HepG2 (cell line): ENCODE measurements at regions not wholly inside any gene's neighbourhood (a gene's known extent, or its start where the extent isn't known, plus 50 kb on each side); places are given as distances from the start of the nearest gene placed in this dataset.

Source experiments
- ATAC-seq: fragments of 200-7000 bp; cut with Tn5 transposase; 3 replicates; pipeline ENCODE4 v1.9.1; 2020; ENCODE audit warnings: mild to moderate bottlenecking, moderate library complexity
- BruUV-seq: library from RNA; stranded (reverse); fragments of 400-500 nt; replicated peaks from 2 replicates; lab custom pipeline; 2021; lab: Mats Ljungman, UMichigan
- CTCF ChIA-PET: fragments of 300-600 bp; formaldehyde crosslinking; extraction: SDS; loops from one replicate; lab custom pipeline; 2021; ENCODE audit warnings: low total read pairs, inconsistent platforms, low intra/inter-chr PET ratio; lab: Yijun Ruan, JAX
- POLR2A ChIA-PET: fragments of 350-600 bp; sonication (Branson Sonifier 250); formaldehyde crosslinking; loops from one replicate; lab custom pipeline; 2020; ENCODE audit warnings: antibody characterized with exemption, inconsistent platforms; lab: Yijun Ruan, JAX
- DNase-seq: peaks from one replicate; pipeline ENCODE4 v3.0.0-alpha.2; 2015; ENCODE audit warnings: low spot score
- FAIRE-seq: peaks from 3 replicates; lab custom pipeline; 2011; peaks lifted over from hg19 to GRCh38; lab: Jason Lieb, UNC
- H2AFZ ChIP-seq: one replicate; pipeline ENCODE4 v1.6.1; 2011; ENCODE audit warnings: low read length, inconsistent platforms
- H3K27ac ChIP-seq: fragments of 300-600 bp; 3 replicates; pipeline ENCODE4 v1.8.0; 2011; ENCODE audit warnings: mixed run types, mild to moderate bottlenecking, mixed read lengths, low read length, inconsistent platforms; ENCODE audit not compliant: insufficient read depth; ENCODE audit errors: extremely low read length
- H3K27me3 ChIP-seq, 2 experiments: fragments of 200-600 bp in 1 of 2; 2 replicates in 1 of 2; 3 replicates in 1 of 2; pipeline versions ENCODE4 v1.6.0 to v1.8.0; 2011; ENCODE audit warnings: low read length in 2 of 2, mild to moderate bottlenecking in 2 of 2, moderate library complexity in 2 of 2, inconsistent platforms in 1 of 2; ENCODE audit not compliant: insufficient read depth in 2 of 2, control insufficient read depth in 1 of 2
- H3K36me3 ChIP-seq, 2 experiments: fragments of 200-600 bp in 1 of 2; replicated peaks in 1 of 2; 2 replicates in 1 of 2; 3 replicates in 1 of 2; pipeline versions ENCODE4 v1.5.1 to v1.8.0; 2011; ENCODE audit warnings: low read length in 2 of 2, inconsistent platforms in 1 of 2; ENCODE audit not compliant: insufficient read depth in 2 of 2, control insufficient read depth in 1 of 2
- H3K4me1 ChIP-seq: 2 replicates; pipeline ENCODE4 v1.5.1; 2012; ENCODE audit warnings: low read length, inconsistent platforms; ENCODE audit not compliant: insufficient read depth
- H3K4me2 ChIP-seq: 2 replicates; pipeline ENCODE4 v1.6.0; 2011; ENCODE audit warnings: low read depth, low read length, inconsistent platforms
- H3K4me3 ChIP-seq, 3 experiments: fragments of 200-600 bp in 1 of 3; sonication (generic), shearing (Covaris generic) in 1 of 3; replicated peaks in 1 of 3; 2 replicates each; pipeline ENCODE4 v1.5.1; 2011 to 2016; ENCODE audit warnings: low read length in 3 of 3, inconsistent platforms in 2 of 3, low read depth in 2 of 3, mild to moderate bottlenecking in 2 of 3, control low read depth in 1 of 3, mixed read lengths in 1 of 3; ENCODE audit not compliant: insufficient read depth in 1 of 3
- H3K79me2 ChIP-seq: one replicate; pipeline ENCODE4 v1.6.1; 2011; ENCODE audit warnings: low read length, inconsistent platforms; ENCODE audit not compliant: insufficient read depth
- H3K9ac ChIP-seq: 2 replicates; pipeline ENCODE4 v1.6.0; 2011; ENCODE audit warnings: mild to moderate bottlenecking, low read depth, low read length, inconsistent platforms; ENCODE audit not compliant: insufficient read depth
- H3K9me3 ChIP-seq: 2 replicates; pipeline ENCODE4 v1.5.1; 2012; ENCODE audit warnings: mild to moderate bottlenecking, low read length
- H4K20me1 ChIP-seq: 2 replicates; pipeline ENCODE4 v1.6.0; 2011; ENCODE audit warnings: inconsistent platforms, mild to moderate bottlenecking, low read length, moderate library complexity; ENCODE audit not compliant: insufficient read depth
- AHDC1 ChIP-seq: sonication (generic); formaldehyde crosslinking; IDR thresholded peaks from 2 replicates; pipeline ENCODE4 v1.5.1; 2020; ENCODE audit warnings: mild to moderate bottlenecking, missing genetic modification reagents, borderline replicate concordance
- ARID3A ChIP-seq: IDR thresholded peaks from 2 replicates; pipeline ENCODE4 v1.6.1; 2012; ENCODE audit warnings: low read depth, low read length, improper control_type of control experiment
- ELF3 ChIP-seq: IDR thresholded peaks from 2 replicates; pipeline ENCODE4 v1.6.1; 2016; ENCODE audit warnings: missing genetic modification reagents, missing compliant biosample characterization
- FOXA3 ChIP-seq: IDR thresholded peaks from 2 replicates; pipeline ENCODE4 v1.6.1; 2016; ENCODE audit warnings: missing genetic modification reagents, missing compliant biosample characterization
- GABPA ChIP-seq, 2 experiments: IDR thresholded peaks; 2 replicates each; pipeline ENCODE4 v1.6.1; 2011 to 2016; ENCODE audit warnings: low read depth in 2 of 2, low read length in 1 of 2, missing biosample characterization in 1 of 2, missing genetic modification characterization in 1 of 2
- HNF4A ChIP-seq: sonication (generic); formaldehyde crosslinking; IDR thresholded peaks from 2 replicates; pipeline ENCODE4 v1.4.0; 2020; ENCODE audit warnings: missing genetic modification reagents
- MBD4 ChIP-seq: IDR thresholded peaks from 2 replicates; pipeline ENCODE4 v1.6.1; 2012; ENCODE audit warnings: low read length, inconsistent platforms, borderline replicate concordance
- MXI1 ChIP-seq: IDR thresholded peaks from 3 replicates; pipeline ENCODE4 v1.6.1; 2012; ENCODE audit warnings: low read depth, low read length, inconsistent platforms, borderline replicate concordance
- NCOR1 ChIP-seq: fragments of 200-600 bp; sonication (generic); IDR thresholded peaks from 2 replicates; pipeline ENCODE4 v1.7.0; 2017; ENCODE audit warnings: antibody characterized with exemption, low read length, borderline replicate concordance
- PHF5A ChIP-seq: IDR thresholded peaks from one replicate; pipeline ENCODE4 v1.6.1; 2018; ENCODE audit warnings: low read depth, missing genetic modification reagents; ENCODE audit not compliant: unreplicated experiment
- TBX3 ChIP-seq: fragments of 450-650 bp; IDR thresholded peaks from 2 replicates; pipeline ENCODE4 v1.6.1; 2017; ENCODE audit warnings: antibody characterized with exemption, mild to moderate bottlenecking, inconsistent platforms, borderline replicate concordance
- ZNF768 ChIP-seq: sonication (generic); formaldehyde crosslinking; IDR thresholded peaks from 2 replicates; pipeline ENCODE4 v1.4.0; 2020; ENCODE audit warnings: missing genetic modification reagents
- WGBS: methylation state at CpG from one replicate; pipeline ENCODE4 v1.1.6; 2017; ENCODE audit warnings: low lambda C conversion rate; 5-methylcytosine and 5-hydroxymethylcytosine counted together
- in situ Hi-C: cut with HindIII; loops from 2 replicates; pipeline ENCODE4 v1.10.0; 2017; ENCODE audit warnings: low pct_unique_long_range_greater_than_20kb; ENCODE audit not compliant: extremely low pct_ligation_motif_present
- intact Hi-C: fragments of 100-400 bp; cut with micrococcal nuclease; formaldehyde crosslinking; loops from one replicate; pipeline ENCODE4 v1.10.0; 2022; ENCODE audit not compliant: unreplicated experiment
- TF ChIP-seq, protein P1 (sequence below): sonication (generic); IDR thresholded peaks from 2 replicates; pipeline ENCODE4 v1.6.1; 2016; ENCODE audit warnings: low read depth, borderline replicate concordance
- TF ChIP-seq, protein P2 (sequence below): IDR thresholded peaks from 2 replicates; pipeline ENCODE4 v1.6.1; 2012; ENCODE audit warnings: inconsistent platforms

- Histone ChIP-seq H3K79me2 (no peaks in the 10 kb centered on the region), H3K4me2 (no peak overlapping the region), H3K9ac (no peak overlapping the region), H3K4me1 (peaks cover 12% of the 10 kb centered on the region), H3K27me3 (no peaks in the 10 kb centered on the region), H3K36me3 (no peaks in the 10 kb centered on the region), H3K4me3 (no peak overlapping the region), H4K20me1 (no peaks in the 10 kb centered on the region), H3K9me3 (no peaks in the 10 kb centered on the region), H2AFZ (no peak overlapping the region), H3K27ac (no peak overlapping the region)
- FAIRE-seq (no peak), DNase-seq (peak; percentile 15), ATAC-seq (peak; percentile 83)
- 30% methylated on average over 5 of the region's 5 CpGs for WGBS
- in situ Hi-C loops, result no loop called here
- no TSS peak for BruUV-seq
- ChIA-PET POLR2A (no interaction called here), CTCF (no interaction called here)
- intact Hi-C loops, result no loop called here
- TF ChIP-seq MBD4 (no peak), PHF5A (CRISPR knock-in tag) (no peak), MXI1 (0 out of 3 replicates have a peak, but pooled peaks have one; percentile 13), TBX3 (peak; percentile 26; the same call in 1 of the 2 replicates), NCOR1 (peak; percentile 37; the same call in 1 of the 2 replicates), HNF4A (CRISPR knock-in tag) (peak; percentile 6; the same call in 1 of the 2 replicates), ZNF768 (CRISPR knock-in tag) (no peak), GABPA (IDR thresholded peaks at IDR 0.05; ENCODE audit: low read depth, low read length) (no peak), GABPA (CRISPR knock-in tag; IDR thresholded peaks at IDR 0.05; ENCODE audit: low read depth) (peak; percentile 34; the same call in 1 of the 2 replicates), ARID3A (peak; percentile 91), AHDC1 (CRISPR knock-in tag) (peak; percentile 26; the same call in 1 of the 2 replicates), FOXA3 (CRISPR knock-in tag) (0 out of 2 replicates have a peak, but pooled peaks have one; percentile 35), ELF3 (peak; percentile 84)
- TF ChIP-seq, protein P1, sequence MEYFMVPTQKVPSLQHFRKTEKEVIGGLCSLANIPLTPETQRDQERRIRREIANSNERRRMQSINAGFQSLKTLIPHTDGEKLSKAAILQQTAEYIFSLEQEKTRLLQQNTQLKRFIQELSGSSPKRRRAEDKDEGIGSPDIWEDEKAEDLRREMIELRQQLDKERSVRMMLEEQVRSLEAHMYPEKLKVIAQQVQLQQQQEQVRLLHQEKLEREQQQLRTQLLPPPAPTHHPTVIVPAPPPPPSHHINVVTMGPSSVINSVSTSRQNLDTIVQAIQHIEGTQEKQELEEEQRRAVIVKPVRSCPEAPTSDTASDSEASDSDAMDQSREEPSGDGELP, result peak; percentile 87
- TF ChIP-seq, protein P2, sequence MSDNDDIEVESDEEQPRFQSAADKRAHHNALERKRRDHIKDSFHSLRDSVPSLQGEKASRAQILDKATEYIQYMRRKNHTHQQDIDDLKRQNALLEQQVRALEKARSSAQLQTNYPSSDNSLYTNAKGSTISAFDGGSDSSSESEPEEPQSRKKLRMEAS, result 0 out of 2 replicates have a peak, but pooled peaks have one; percentile 16
These were observed 76.6 kb downstream of the ANKEF1 start for GRCh38 chr20:10111139-10111958.
